ENCODE measurements at regions not wholly inside any gene's neighbourhood (a gene's known extent, or its start where the extent isn't known, plus 50 kb on each side); places are given as distances from the start of the nearest gene placed in this dataset.

GRCh38 chr12:124395284-124395752 lies 100.4 kb downstream of the RFLNA start:
- no peak for DNase-seq
- ATAC-seq, result no peak

GRCh38 chr12:124394462-124395128 lies 99.7 kb downstream of the RFLNA start:
- ATAC-seq, result no peak
- no peak for DNase-seq

- no peak for ATAC-seq
These were observed 98.9 kb downstream of the RFLNA start for GRCh38 chr12:124393831-124394230.

GRCh38 chr12:124393414-124393790 lies 98.5 kb downstream of the RFLNA start:
- ATAC-seq, result no peak
- no peak for DNase-seq

More at GRCh38 chr12:124393831-124394230, 98.9 kb downstream of the RFLNA start:
- no peak for DNase-seq

- DNase-seq, result no peak
- ATAC-seq, result no peak
These were observed 97.9 kb downstream of the RFLNA start for GRCh38 chr12:124392667-124393413.

GRCh38 chr12:124392271-124392666 lies 97.4 kb downstream of the RFLNA start:
- ATAC-seq, result peak; percentile 6
- DNase-seq, result peak; percentile 36

- peak; percentile 68 for DNase-seq
- no peak for ATAC-seq
These were observed 96.7 kb downstream of the RFLNA start for GRCh38 chr12:124391340-124392261.

GRCh38 chr12:124390442-124391097 lies 95.7 kb downstream of the RFLNA start:
- DNase-seq (no peak), ATAC-seq (no peak)

GRCh38 chr12:124389725-124390441 lies 95.0 kb downstream of the RFLNA start:
- DNase-seq (peak; percentile 8), ATAC-seq (no peak)

- DNase-seq (peak; percentile 76), ATAC-seq (peak; percentile 63)
These were observed 94.3 kb downstream of the RFLNA start for GRCh38 chr12:124389138-124389724.

GRCh38 chr12:124388679-124389137 lies 93.8 kb downstream of the RFLNA start:
- ATAC-seq (peak; percentile 66), DNase-seq (peak; percentile 70)

- ATAC-seq (no peak), DNase-seq (no peak)
These were observed 93.3 kb downstream of the RFLNA start for GRCh38 chr12:124388038-124388671.

- no peak for DNase-seq
- no peak for ATAC-seq
These were observed 92.6 kb downstream of the RFLNA start for GRCh38 chr12:124387528-124387911.

- DNase-seq (no peak), ATAC-seq (no peak)
These were observed 92.0 kb downstream of the RFLNA start for GRCh38 chr12:124386661-124387527.

- ATAC-seq, result no peak
- DNase-seq, result no peak
These were observed 91.2 kb downstream of the RFLNA start for GRCh38 chr12:124386059-124386458.

GRCh38 chr12:124385219-124385969 lies 90.5 kb downstream of the RFLNA start:
- DNase-seq, result no peak
- no peak for ATAC-seq

- DNase-seq, result no peak
- ATAC-seq, result no peak
These were observed 89.5 kb downstream of the RFLNA start for GRCh38 chr12:124384299-124384894.

GRCh38 chr12:124383028-124383427 lies 88.1 kb downstream of the RFLNA start:
- ATAC-seq, result no peak
- no peak for DNase-seq
